ENCODE measurements at regions not wholly inside any gene's neighbourhood (a gene's known extent, or its start where the extent isn't known, plus 50 kb on each side); places are given as distances from the start of the nearest gene placed in this dataset.
A peak's percentile ranks its signal among the peaks of the same experiment; 100 is the strongest.

- no peak overlapping the region for H3K4me3 Mint-ChIP-seq
- DNase-seq (no peak), ATAC-seq (replicated peaks in 1 of 2) (no peak)
- H3K27ac Mint-ChIP-seq, result no peak overlapping the region
- H3K4me1 Mint-ChIP-seq (ENCODE audit: low read depth), result no peaks in the 10 kb centered on the region
- H3K27me3 Mint-ChIP-seq (ENCODE audit: low read depth), result peaks cover 16% of the 10 kb centered on the region
- no peaks in the 10 kb centered on the region for H3K36me3 Mint-ChIP-seq (ENCODE audit: insufficient read depth in 2 of 2)
- no peaks in the 10 kb centered on the region for H3K9me3 Mint-ChIP-seq
Observed at GRCh38 chr1:112040891-112041740, 51.6 kb upstream of the KCND3 start.

GRCh38 chr1:112043901-112044300 lies 54.4 kb upstream of the KCND3 start:
- no peak overlapping the region for H3K4me3 Mint-ChIP-seq
- DNase-seq, result no peak
- H3K9me3 Mint-ChIP-seq, result no peaks in the 10 kb centered on the region
- H3K36me3 Mint-ChIP-seq (ENCODE audit: insufficient read depth in 2 of 2), result no peaks in the 10 kb centered on the region
- no peaks in the 10 kb centered on the region for H3K4me1 Mint-ChIP-seq (ENCODE audit: low read depth)
- peaks cover 29% of the 10 kb centered on the region for H3K27me3 Mint-ChIP-seq (ENCODE audit: low read depth)
- ATAC-seq (replicated peaks in 1 of 2), result no peak
- H3K27ac Mint-ChIP-seq, result no peak overlapping the region

GRCh38 chr1:112044745-112045144 lies 55.3 kb upstream of the KCND3 start:
- no peak for DNase-seq
- H3K27me3 Mint-ChIP-seq (ENCODE audit: low read depth), result peaks cover 29% of the 10 kb centered on the region
- H3K27ac Mint-ChIP-seq, result no peak overlapping the region
- no peaks in the 10 kb centered on the region for H3K36me3 Mint-ChIP-seq (ENCODE audit: insufficient read depth in 2 of 2)
- H3K4me1 Mint-ChIP-seq (ENCODE audit: low read depth), result no peaks in the 10 kb centered on the region
- H3K4me3 Mint-ChIP-seq, result no peak overlapping the region
- no peaks in the 10 kb centered on the region for H3K9me3 Mint-ChIP-seq
- ATAC-seq (replicated peaks in 1 of 2), result no peak

- H3K9me3 Mint-ChIP-seq, result no peaks in the 10 kb centered on the region
- no peak for DNase-seq
- no peak overlapping the region for H3K27ac Mint-ChIP-seq
- H3K36me3 Mint-ChIP-seq (ENCODE audit: insufficient read depth in 2 of 2), result no peaks in the 10 kb centered on the region
- H3K27me3 Mint-ChIP-seq (ENCODE audit: low read depth), result peaks cover 28% of the 10 kb centered on the region
- H3K4me1 Mint-ChIP-seq (ENCODE audit: low read depth), result no peaks in the 10 kb centered on the region
- ATAC-seq (replicated peaks in 1 of 2), result no peak
- no peak overlapping the region for H3K4me3 Mint-ChIP-seq
Observed at GRCh38 chr1:112046630-112047029, 57.2 kb upstream of the KCND3 start.

- H3K4me3 Mint-ChIP-seq, result no peak overlapping the region
Observed at GRCh38 chr1:112048421-112048820, 59.0 kb upstream of the KCND3 start.

GRCh38 chr1:112054510-112054909 lies 65.0 kb upstream of the KCND3 start:
- no peak overlapping the region for H3K27ac Mint-ChIP-seq
- ATAC-seq (replicated peaks in 1 of 2), result no peak
- no peak for DNase-seq
- H3K4me3 Mint-ChIP-seq, result no peak overlapping the region
- no peaks in the 10 kb centered on the region for H3K27me3 Mint-ChIP-seq (ENCODE audit: low read depth)
- no peaks in the 10 kb centered on the region for H3K4me1 Mint-ChIP-seq (ENCODE audit: low read depth)
- no peaks in the 10 kb centered on the region for H3K9me3 Mint-ChIP-seq
- no peaks in the 10 kb centered on the region for H3K36me3 Mint-ChIP-seq (ENCODE audit: insufficient read depth in 2 of 2)

More at GRCh38 chr1:112048421-112048820, 59.0 kb upstream of the KCND3 start:
- DNase-seq, result no peak
- Mint-ChIP-seq H3K27me3 (ENCODE audit: low read depth) (peaks cover 20% of the 10 kb centered on the region), H3K4me1 (ENCODE audit: low read depth) (no peaks in the 10 kb centered on the region), H3K9me3 (no peaks in the 10 kb centered on the region), H3K36me3 (ENCODE audit: insufficient read depth in 2 of 2) (no peaks in the 10 kb centered on the region), H3K27ac (no peak overlapping the region)
- no peak for ATAC-seq (replicated peaks in 1 of 2)

GRCh38 chr1:112056354-112056753 lies 66.9 kb upstream of the KCND3 start:
- ATAC-seq (replicated peaks in 1 of 2) (no peak), DNase-seq (no peak)
- Mint-ChIP-seq H3K4me3 (no peak overlapping the region), H3K4me1 (ENCODE audit: low read depth) (peaks cover under 1% of the 10 kb centered on the region), H3K9me3 (no peaks in the 10 kb centered on the region), H3K27me3 (ENCODE audit: low read depth) (no peaks in the 10 kb centered on the region), H3K36me3 (ENCODE audit: insufficient read depth in 2 of 2) (no peaks in the 10 kb centered on the region), H3K27ac (no peak overlapping the region)

- H3K27me3 Mint-ChIP-seq (ENCODE audit: low read depth), result no peaks in the 10 kb centered on the region
- no peak for DNase-seq
- H3K27ac Mint-ChIP-seq, result no peak overlapping the region
- no peaks in the 10 kb centered on the region for H3K36me3 Mint-ChIP-seq (ENCODE audit: insufficient read depth in 2 of 2)
- ATAC-seq (replicated peaks in 1 of 2), result no peak
- H3K9me3 Mint-ChIP-seq, result no peaks in the 10 kb centered on the region
- no peak overlapping the region for H3K4me3 Mint-ChIP-seq
- peaks cover 7% of the 10 kb centered on the region for H3K4me1 Mint-ChIP-seq (ENCODE audit: low read depth)
Observed at GRCh38 chr1:112057736-112058135, 68.3 kb upstream of the KCND3 start.

GRCh38 chr1:112058815-112059450 lies 69.5 kb upstream of the KCND3 start:
- ATAC-seq (replicated peaks in 1 of 2) (no peak), DNase-seq (no peak)
- H3K27me3 Mint-ChIP-seq (ENCODE audit: low read depth), result peaks cover 3% of the 10 kb centered on the region
- no peak overlapping the region for H3K4me3 Mint-ChIP-seq
- no peak overlapping the region for H3K27ac Mint-ChIP-seq
- H3K36me3 Mint-ChIP-seq (ENCODE audit: insufficient read depth in 2 of 2), result no peaks in the 10 kb centered on the region
- no peaks in the 10 kb centered on the region for H3K9me3 Mint-ChIP-seq
- peaks cover 7% of the 10 kb centered on the region for H3K4me1 Mint-ChIP-seq (ENCODE audit: low read depth)

GRCh38 chr1:112059679-112060078 lies 70.2 kb upstream of the KCND3 start:
- H3K27ac Mint-ChIP-seq, result no peak overlapping the region
- H3K4me1 Mint-ChIP-seq (ENCODE audit: low read depth), result peaks cover 7% of the 10 kb centered on the region
- no peak for DNase-seq
- no peaks in the 10 kb centered on the region for H3K36me3 Mint-ChIP-seq (ENCODE audit: insufficient read depth in 2 of 2)
- ATAC-seq (replicated peaks in 1 of 2), result no peak
- H3K4me3 Mint-ChIP-seq, result no peak overlapping the region
- H3K9me3 Mint-ChIP-seq, result no peaks in the 10 kb centered on the region
- peaks cover 7% of the 10 kb centered on the region for H3K27me3 Mint-ChIP-seq (ENCODE audit: low read depth)

- no peak for ATAC-seq (replicated peaks in 1 of 2)
- no peaks in the 10 kb centered on the region for H3K9me3 Mint-ChIP-seq
- H3K27ac Mint-ChIP-seq, result no peak overlapping the region
- H3K27me3 Mint-ChIP-seq (ENCODE audit: low read depth), result peaks cover 7% of the 10 kb centered on the region
- H3K4me3 Mint-ChIP-seq, result no peak overlapping the region
- no peaks in the 10 kb centered on the region for H3K36me3 Mint-ChIP-seq (ENCODE audit: insufficient read depth in 2 of 2)
- H3K4me1 Mint-ChIP-seq (ENCODE audit: low read depth), result peaks cover 7% of the 10 kb centered on the region
- DNase-seq, result no peak
Observed at GRCh38 chr1:112060261-112060660, 70.8 kb upstream of the KCND3 start.

- H3K4me3 Mint-ChIP-seq, result no peak overlapping the region
- ATAC-seq (replicated peaks in 1 of 2) (no peak), DNase-seq (no peak)
- H3K9me3 Mint-ChIP-seq, result no peaks in the 10 kb centered on the region
- peaks cover 7% of the 10 kb centered on the region for H3K4me1 Mint-ChIP-seq (ENCODE audit: low read depth)
- no peak overlapping the region for H3K27ac Mint-ChIP-seq
- H3K36me3 Mint-ChIP-seq (ENCODE audit: insufficient read depth in 2 of 2), result no peaks in the 10 kb centered on the region
- peaks cover 7% of the 10 kb centered on the region for H3K27me3 Mint-ChIP-seq (ENCODE audit: low read depth)
Observed at GRCh38 chr1:112061056-112061455, 71.6 kb upstream of the KCND3 start.

- Mint-ChIP-seq H3K36me3 (ENCODE audit: insufficient read depth in 2 of 2) (no peaks in the 10 kb centered on the region), H3K27me3 (ENCODE audit: low read depth) (peaks cover 11% of the 10 kb centered on the region), H3K4me1 (ENCODE audit: low read depth) (peaks cover 7% of the 10 kb centered on the region), H3K9me3 (no peaks in the 10 kb centered on the region), H3K27ac (no peak overlapping the region), H3K4me3 (peak overlapping the region in 1 of 2 donors; percentile 31)
- ATAC-seq (replicated peaks in 1 of 2), result peak; percentile 36 to 87
- DNase-seq, result peak in 1 of 2 donors; percentile 3
Observed at GRCh38 chr1:112061901-112062320, 72.4 kb upstream of the KCND3 start.
